SK-N-SH (cell line): ENCODE measurements at regions not wholly inside any gene's neighbourhood (a gene's known extent, or its start where the extent isn't known, plus 50 kb on each side); places are given as distances from the start of the nearest gene placed in this dataset.

Experiments
- CTCF ChIA-PET: fragments of 300-600, 350-600 bp; formaldehyde crosslinking; extraction: SDS; loops from one replicate; lab custom pipeline; 2021; lab: Yijun Ruan, JAX
- POLR2A ChIA-PET: fragments of 350-600 bp; sonication (Branson Sonifier 250); formaldehyde crosslinking; extraction: SDS; loops from one replicate; lab custom pipeline; 2020; ENCODE audit warnings: antibody characterized with exemption, inconsistent platforms; lab: Yijun Ruan, JAX
- DNase-seq: peaks from one replicate; pipeline ENCODE4 v3.0.0; 2012
- H2AFZ ChIP-seq: fragments of 200-600 bp; sonication (generic); 2 replicates; pipeline ENCODE4 v1.8.1; 2016; ENCODE audit warnings: antibody characterized with exemption, mild to moderate bottlenecking, low read depth
- H3F3A ChIP-seq: fragments of 200-600 bp; sonication (generic); replicated peaks from 2 replicates; pipeline ENCODE3; 2016; ENCODE audit warnings: antibody characterized with exemption, mild to moderate bottlenecking; ENCODE audit not compliant: insufficient read depth
- H3K27ac ChIP-seq, 2 experiments: fragments of 200-500 bp in 1 of 2; fragments of 200-600 bp in 1 of 2; sonication (Bioruptor generic) in 1 of 2; sonication (generic), shearing (Covaris generic) in 1 of 2; 2 replicates each; pipeline versions ENCODE4 v1.5.1 to v1.6.1; 2014 to 2016; ENCODE audit warnings: low read depth in 2 of 2, inconsistent platforms in 1 of 2, low read length in 1 of 2, mild to moderate bottlenecking in 1 of 2, mixed read lengths in 1 of 2
- H3K27me3 ChIP-seq: fragments of 200-600 bp; sonication (generic), shearing (Covaris generic); 2 replicates; pipeline ENCODE4 v1.6.1; 2016; ENCODE audit warnings: mixed run types; ENCODE audit not compliant: insufficient read depth
- H3K36me3 ChIP-seq, 2 experiments: fragments of 200-500 bp in 1 of 2; fragments of 200-600 bp in 1 of 2; sonication (Bioruptor generic) in 1 of 2; sonication (generic) in 1 of 2; replicated peaks in 1 of 2; 2 replicates each; pipeline versions ENCODE3 to v1.5.1; 2014 to 2016; ENCODE audit warnings: low read length in 1 of 2, mild to moderate bottlenecking in 1 of 2; ENCODE audit not compliant: insufficient read depth in 2 of 2, control insufficient read depth in 1 of 2
- H3K4me1 ChIP-seq, 2 experiments: fragments of 200-500 bp in 1 of 2; fragments of 200-600 bp in 1 of 2; sonication (Bioruptor generic) in 1 of 2; sonication (generic), shearing (Covaris generic) in 1 of 2; 2 replicates each; pipeline versions ENCODE4 v1.5.1 to v1.6.1; 2014 to 2016; ENCODE audit warnings: low read depth in 1 of 2, low read length in 1 of 2, mixed run types in 1 of 2; ENCODE audit not compliant: insufficient read depth in 2 of 2, control insufficient read depth in 1 of 2
- H3K4me2 ChIP-seq: fragments of 200-600 bp; sonication (generic), shearing (Covaris generic); 2 replicates; pipeline ENCODE4 v1.6.1; 2017; ENCODE audit warnings: mixed run types
- H3K4me3 ChIP-seq, 2 experiments: fragments of 200-500 bp in 1 of 2; fragments of 200-600 bp in 1 of 2; sonication (Bioruptor generic) in 1 of 2; sonication (generic), shearing (Covaris generic) in 1 of 2; 2 replicates each; pipeline versions ENCODE4 v1.5.1 to v1.8.1; 2014 to 2016; ENCODE audit warnings: low read depth in 2 of 2, inconsistent platforms in 1 of 2, low read length in 1 of 2, mild to moderate bottlenecking in 1 of 2, mixed read lengths in 1 of 2, moderate library complexity in 1 of 2
- H3K79me2 ChIP-seq: fragments of 200-600 bp; sonication (generic); 2 replicates; pipeline ENCODE4 v1.8.1; 2017; ENCODE audit warnings: mild to moderate bottlenecking; ENCODE audit not compliant: insufficient read depth
- H3K9ac ChIP-seq: fragments of 200-600 bp; sonication (generic); 2 replicates; pipeline ENCODE4 v1.6.1; 2017; ENCODE audit warnings: mixed run types
- H3K9me2 ChIP-seq: fragments of 200-600 bp; sonication (generic); 2 replicates; pipeline ENCODE4 v1.6.1; 2017; ENCODE audit warnings: mixed run types
- H3K9me3 ChIP-seq: fragments of 200-600 bp; sonication (generic); 2 replicates; pipeline ENCODE4 v1.6.1; 2017; ENCODE audit warnings: mixed run types, mild to moderate bottlenecking, moderate library complexity
- H4K20me1 ChIP-seq: fragments of 200-600 bp; sonication (generic); 2 replicates; pipeline ENCODE4 v1.6.1; 2017; ENCODE audit warnings: mild to moderate bottlenecking, mixed run types; ENCODE audit not compliant: insufficient read depth
- CHD2 ChIP-seq: fragments of 150-350 bp; IDR thresholded peaks from 2 replicates; pipeline ENCODE4 v1.6.1; 2018; ENCODE audit warnings: low read length; ENCODE audit not compliant: partially characterized antibody
- ELF1 ChIP-seq: IDR thresholded peaks from 2 replicates; pipeline ENCODE4 v1.4.0; 2012
- EP300 ChIP-seq, 2 experiments: IDR thresholded peaks; 2 replicates each; pipeline versions ENCODE4 v1.4.0 to v1.6.1; 2012; ENCODE audit warnings: borderline replicate concordance in 1 of 2, low read depth in 1 of 2, low read length in 1 of 2
- FOSL2 ChIP-seq: IDR thresholded peaks from 2 replicates; pipeline ENCODE4 v1.4.0; 2012; ENCODE audit warnings: low read depth, mild to moderate bottlenecking, moderate library complexity, borderline replicate concordance
- JUND ChIP-seq: IDR thresholded peaks from 2 replicates; pipeline ENCODE4 v1.4.0; 2012
- MAX ChIP-seq: IDR thresholded peaks from 2 replicates; pipeline ENCODE4 v1.4.0; 2012; ENCODE audit warnings: low read depth
- NFIC ChIP-seq: IDR thresholded peaks from 2 replicates; pipeline ENCODE4 v1.4.0; 2012; ENCODE audit warnings: borderline replicate concordance
- NRF1 ChIP-seq: IDR thresholded peaks from 2 replicates; pipeline ENCODE4 v1.6.1; 2012; ENCODE audit warnings: low read depth, mild to moderate bottlenecking, low read length
- POLR2AphosphoS5 ChIP-seq: IDR thresholded peaks from 2 replicates; pipeline ENCODE4 v1.6.1; 2012; ENCODE audit warnings: low read depth, low read length
- RAD21 ChIP-seq: IDR thresholded peaks from 2 replicates; pipeline ENCODE4 v1.6.1; 2012; ENCODE audit warnings: mild to moderate bottlenecking, low read length
- SIN3A ChIP-seq: IDR thresholded peaks from 2 replicates; pipeline ENCODE4 v1.6.1; 2012; ENCODE audit warnings: low read depth, mild to moderate bottlenecking, low read length, moderate library complexity, borderline replicate concordance
- TCF12 ChIP-seq: IDR thresholded peaks from 2 replicates; pipeline ENCODE4 v1.4.0; 2012
- USF2 ChIP-seq: fragments of 150-350 bp; IDR thresholded peaks from 2 replicates; pipeline ENCODE4 v1.6.1; 2017; ENCODE audit warnings: antibody characterized with exemption, low read length, low read depth, borderline replicate concordance
- WGBS: methylation state at CpG from one replicate; pipeline ENCODE4 v1.1.6; 2017; ENCODE audit warnings: low lambda C conversion rate; 5-methylcytosine and 5-hydroxymethylcytosine counted together
- TF ChIP-seq, protein P1 (sequence below): fragments of 200-600 bp; sonication (generic); IDR thresholded peaks from 2 replicates; pipeline ENCODE4 v1.6.1; 2017; ENCODE audit warnings: antibody characterized with exemption, mild to moderate bottlenecking, moderate library complexity
- TF ChIP-seq, protein P2 (sequence below): IDR thresholded peaks from 2 replicates; pipeline ENCODE4 v1.4.0; 2012; ENCODE audit warnings: low read depth, borderline replicate concordance

DNA sequence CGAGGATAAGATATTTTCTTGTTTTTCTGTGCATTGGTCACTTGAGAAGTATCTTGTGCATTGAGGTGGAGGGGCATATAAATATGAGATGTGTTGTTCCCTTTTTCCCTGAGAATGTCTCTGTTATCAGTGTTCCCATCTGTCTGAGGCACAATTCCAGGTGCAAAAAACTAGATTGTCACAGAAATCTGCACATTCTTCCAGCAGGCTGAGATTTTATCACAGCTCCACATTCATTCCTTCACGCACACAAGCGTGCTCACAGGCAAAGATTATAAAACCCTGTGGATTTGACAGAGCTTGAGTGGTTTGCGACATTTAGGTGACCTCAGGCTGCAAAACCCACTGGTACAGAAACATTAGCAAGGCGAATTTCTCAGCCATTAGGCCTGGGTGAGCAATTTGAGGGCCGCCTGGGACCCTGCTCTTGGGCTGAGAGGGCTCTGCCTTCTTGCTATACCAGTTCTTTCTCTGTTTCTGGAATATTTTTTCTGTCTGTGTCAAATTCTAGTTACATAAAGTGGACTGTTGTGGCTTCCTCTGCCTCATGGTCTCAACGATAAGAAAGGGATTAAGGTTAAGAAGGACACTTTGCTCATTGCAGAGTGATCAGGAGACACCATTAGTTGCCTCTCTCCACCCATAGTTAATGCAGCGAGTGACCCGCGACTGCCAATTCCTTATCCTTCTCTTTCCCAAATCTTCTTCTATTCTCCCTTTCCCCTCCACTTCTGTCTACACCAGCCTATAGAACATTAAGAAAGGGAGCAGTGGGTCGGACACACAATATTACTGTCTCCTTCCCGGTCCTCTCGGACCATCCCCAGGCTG lies 86.7 kb upstream of the C1QTNF7 start:
- ChIA-PET POLR2A (no interaction called here), CTCF (interaction anchor here (0.6 kb wide), 1 partner anchor 101 kb away, joined by 3 read pairs; no protein-coding TSS in a partner anchor)
- H3K4me1 ChIP-seq, result peaks cover 2 to 5% of the 10 kb centered on the region in 2 experiments
- no peak overlapping the region for H3K4me3 ChIP-seq
- no peak overlapping the region for H3K4me2 ChIP-seq
- H3K9me3 ChIP-seq, result no peaks in the 10 kb centered on the region
- DNase-seq, result no peak
- WGBS, result 84% methylated on average over 13 of the region's 13 CpGs
- TF ChIP-seq, protein P1, sequence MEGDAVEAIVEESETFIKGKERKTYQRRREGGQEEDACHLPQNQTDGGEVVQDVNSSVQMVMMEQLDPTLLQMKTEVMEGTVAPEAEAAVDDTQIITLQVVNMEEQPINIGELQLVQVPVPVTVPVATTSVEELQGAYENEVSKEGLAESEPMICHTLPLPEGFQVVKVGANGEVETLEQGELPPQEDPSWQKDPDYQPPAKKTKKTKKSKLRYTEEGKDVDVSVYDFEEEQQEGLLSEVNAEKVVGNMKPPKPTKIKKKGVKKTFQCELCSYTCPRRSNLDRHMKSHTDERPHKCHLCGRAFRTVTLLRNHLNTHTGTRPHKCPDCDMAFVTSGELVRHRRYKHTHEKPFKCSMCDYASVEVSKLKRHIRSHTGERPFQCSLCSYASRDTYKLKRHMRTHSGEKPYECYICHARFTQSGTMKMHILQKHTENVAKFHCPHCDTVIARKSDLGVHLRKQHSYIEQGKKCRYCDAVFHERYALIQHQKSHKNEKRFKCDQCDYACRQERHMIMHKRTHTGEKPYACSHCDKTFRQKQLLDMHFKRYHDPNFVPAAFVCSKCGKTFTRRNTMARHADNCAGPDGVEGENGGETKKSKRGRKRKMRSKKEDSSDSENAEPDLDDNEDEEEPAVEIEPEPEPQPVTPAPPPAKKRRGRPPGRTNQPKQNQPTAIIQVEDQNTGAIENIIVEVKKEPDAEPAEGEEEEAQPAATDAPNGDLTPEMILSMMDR, result no peak
- TF ChIP-seq TCF12 (no peak), EP300 (IDR thresholded peaks at IDR 0.05; ENCODE audit: borderline replicate concordance in 1 of 2, low read depth in 1 of 2, low read length in 1 of 2) (no peak), FOSL2 (no peak), ELF1 (no peak), MAX (no peak), USF2 (no peak), RAD21 (no peak), POLR2AphosphoS5 (no peak), SIN3A (no peak), CHD2 (no peak)
- H3K9ac ChIP-seq, result no peak overlapping the region
- H3K79me2 ChIP-seq, result no peaks in the 10 kb centered on the region
- H2AFZ ChIP-seq, result no peak overlapping the region
- no peak overlapping the region for H3K27ac ChIP-seq
- H3K36me3 ChIP-seq, result no peaks in the 10 kb centered on the region
- no peaks in the 10 kb centered on the region for H4K20me1 ChIP-seq
- H3K9me2 ChIP-seq, result no peaks in the 10 kb centered on the region
- H3K27me3 ChIP-seq, result no peaks in the 10 kb centered on the region
- no peaks in the 10 kb centered on the region for H3F3A ChIP-seq

- Histone ChIP-seq H3K9me2 (no peaks in the 10 kb centered on the region), H3K27ac (no peak overlapping the region), H3K4me1 (peaks cover 0 to 2% of the 10 kb centered on the region in 2 experiments), H3F3A (no peaks in the 10 kb centered on the region), H3K36me3 (no peaks in the 10 kb centered on the region), H3K79me2 (no peaks in the 10 kb centered on the region), H3K27me3 (no peaks in the 10 kb centered on the region), H3K9ac (no peak overlapping the region), H4K20me1 (no peaks in the 10 kb centered on the region), H3K9me3 (no peaks in the 10 kb centered on the region), H2AFZ (no peak overlapping the region), H3K4me2 (no peak overlapping the region), H3K4me3 (no peak overlapping the region)
- no peak for DNase-seq
- ChIA-PET CTCF (interaction anchor here (1.7 to 1.9 kb wide), 2 partner anchors 15 to 115 kb away, joined by 5 read pairs; no protein-coding TSS in a partner anchor), POLR2A (no interaction called here)
- 91% methylated on average over 18 of the region's 21 CpGs for WGBS
- TF ChIP-seq NFIC, result no peak
- TF ChIP-seq NRF1, result no peak
- TF ChIP-seq POLR2AphosphoS5, result no peak
- no peak for TF ChIP-seq EP300 (IDR thresholded peaks at IDR 0.05; ENCODE audit: borderline replicate concordance in 1 of 2, low read depth in 1 of 2, low read length in 1 of 2)
- TF ChIP-seq, protein P1, result no peak
- no peak for TF ChIP-seq JUND
- TF ChIP-seq, protein P2, sequence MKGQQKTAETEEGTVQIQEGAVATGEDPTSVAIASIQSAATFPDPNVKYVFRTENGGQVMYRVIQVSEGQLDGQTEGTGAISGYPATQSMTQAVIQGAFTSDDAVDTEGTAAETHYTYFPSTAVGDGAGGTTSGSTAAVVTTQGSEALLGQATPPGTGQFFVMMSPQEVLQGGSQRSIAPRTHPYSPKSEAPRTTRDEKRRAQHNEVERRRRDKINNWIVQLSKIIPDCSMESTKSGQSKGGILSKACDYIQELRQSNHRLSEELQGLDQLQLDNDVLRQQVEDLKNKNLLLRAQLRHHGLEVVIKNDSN, result no peak
- no peak for TF ChIP-seq FOSL2
These were observed 86.0 kb upstream of the C1QTNF7 start for GRCh38 chr4:15341733-15342300.
